ENCODE measurements at regions not wholly inside any gene's neighbourhood (a gene's known extent, or its start where the extent isn't known, plus 50 kb on each side); places are given as distances from the start of the nearest gene placed in this dataset.

DNA sequence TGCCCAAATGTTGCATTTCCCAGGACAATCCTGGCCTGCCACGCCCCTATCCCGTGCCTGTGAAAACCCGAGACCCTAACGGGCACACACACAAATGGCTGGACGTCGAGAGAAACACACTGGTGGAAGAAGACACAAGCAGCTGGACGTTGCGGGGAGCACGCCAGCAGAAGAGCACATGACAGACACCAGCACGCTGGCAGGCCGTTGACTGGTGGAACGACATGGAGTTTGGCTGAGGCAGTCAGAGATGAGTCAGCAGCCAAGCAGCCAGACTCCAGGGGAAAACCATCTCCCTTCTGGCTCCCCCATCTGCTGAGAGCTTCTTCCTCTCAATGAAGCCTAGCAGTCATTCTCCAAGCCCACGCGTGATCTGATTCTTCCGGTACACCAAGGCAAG, 606.7 kb upstream of the LRRC4C start:
- DNase-seq (ENCODE audit: low read depth, low spot score) (no peak), FAIRE-seq (no peak)
- Histone ChIP-seq H3K27me3 (ENCODE audit: control insufficient read depth in 2 of 2, insufficient read depth in 2 of 2, low read length in 2 of 2) (no peaks in the 10 kb centered on the region), H2AFZ (ENCODE audit: low read depth, low read length) (no peak overlapping the region), H4K20me1 (replicated peaks; ENCODE audit: control insufficient read depth, extremely low read depth, insufficient read depth, low read length) (no peaks in the 10 kb centered on the region), H3K9ac (replicated peaks; ENCODE audit: extremely low read depth, insufficient read depth, low read length) (no peak overlapping the region), H3K4me3 (replicated peaks in 1 of 3; ENCODE audit: insufficient read depth in 1 of 3, low read depth in 1 of 3, low read length in 3 of 3) (no peak overlapping the region), H3K79me2 (ENCODE audit: control insufficient read depth, insufficient read depth, low read length) (no peaks in the 10 kb centered on the region), H3K36me3 (ENCODE audit: control insufficient read depth in 2 of 2, extremely low read depth in 1 of 2, insufficient read depth in 2 of 2, low read length in 2 of 2) (no peaks in the 10 kb centered on the region), H3K4me2 (ENCODE audit: insufficient read depth, low read length) (no peak overlapping the region), H3K9me1 (replicated peaks; ENCODE audit: control insufficient read depth, extremely low read depth, insufficient read depth, low read length) (no peaks in the 10 kb centered on the region), H3K4me1 (ENCODE audit: control insufficient read depth, extremely low read depth, insufficient read depth, low read length) (no peaks in the 10 kb centered on the region), H3K9me3 (replicated peaks; ENCODE audit: control insufficient read depth, insufficient read depth, low read length) (no peaks in the 10 kb centered on the region), H3K27ac (ENCODE audit: insufficient read depth, low read depth, low read length) (no peak overlapping the region)
- dilution Hi-C loops (cut with MboI; ENCODE audit: extremely low pct_ligation_motif_present, low sequenced_read_pairs) (no loop called here), intact Hi-C loops (cut with micrococcal nuclease) (no loop called here)
- BruUV-seq (replicated peaks), result no TSS peak
- POLR2A ChIA-PET, result no interaction called here
- CTCF ChIA-PET, result no interaction called here
- TF ChIP-seq MYC (IDR thresholded peaks at IDR 0.05; ENCODE audit: low read depth, low read length) (no peak), POLR2AphosphoS5 (IDR thresholded peaks at IDR 0.05; ENCODE audit: insufficient read depth, low read depth, low read length) (no peak), FOS (IDR thresholded peaks at IDR 0.05; ENCODE audit: borderline replicate concordance, insufficient read depth, low read length) (no peak), EZH2 (IDR thresholded peaks at IDR 0.05; ENCODE audit: borderline replicate concordance, low read depth, low read length, severe bottlenecking) (no peak), GATA2 (IDR thresholded peaks at IDR 0.05; ENCODE audit: insufficient read depth, insufficient read length, low read depth, low read length) (no peak), POLR2A (IDR thresholded peaks at IDR 0.05; ENCODE audit: low read depth, low read length) (no peak), JUN (IDR thresholded peaks at IDR 0.05; ENCODE audit: borderline replicate concordance, insufficient read depth, insufficient read length, low read depth) (no peak)
- TF ChIP-seq, protein P1, sequence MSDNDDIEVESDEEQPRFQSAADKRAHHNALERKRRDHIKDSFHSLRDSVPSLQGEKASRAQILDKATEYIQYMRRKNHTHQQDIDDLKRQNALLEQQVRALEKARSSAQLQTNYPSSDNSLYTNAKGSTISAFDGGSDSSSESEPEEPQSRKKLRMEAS (IDR thresholded peaks at IDR 0.05; ENCODE audit: insufficient read depth, insufficient read length), result no peak
- TF ChIP-seq, protein P2, sequence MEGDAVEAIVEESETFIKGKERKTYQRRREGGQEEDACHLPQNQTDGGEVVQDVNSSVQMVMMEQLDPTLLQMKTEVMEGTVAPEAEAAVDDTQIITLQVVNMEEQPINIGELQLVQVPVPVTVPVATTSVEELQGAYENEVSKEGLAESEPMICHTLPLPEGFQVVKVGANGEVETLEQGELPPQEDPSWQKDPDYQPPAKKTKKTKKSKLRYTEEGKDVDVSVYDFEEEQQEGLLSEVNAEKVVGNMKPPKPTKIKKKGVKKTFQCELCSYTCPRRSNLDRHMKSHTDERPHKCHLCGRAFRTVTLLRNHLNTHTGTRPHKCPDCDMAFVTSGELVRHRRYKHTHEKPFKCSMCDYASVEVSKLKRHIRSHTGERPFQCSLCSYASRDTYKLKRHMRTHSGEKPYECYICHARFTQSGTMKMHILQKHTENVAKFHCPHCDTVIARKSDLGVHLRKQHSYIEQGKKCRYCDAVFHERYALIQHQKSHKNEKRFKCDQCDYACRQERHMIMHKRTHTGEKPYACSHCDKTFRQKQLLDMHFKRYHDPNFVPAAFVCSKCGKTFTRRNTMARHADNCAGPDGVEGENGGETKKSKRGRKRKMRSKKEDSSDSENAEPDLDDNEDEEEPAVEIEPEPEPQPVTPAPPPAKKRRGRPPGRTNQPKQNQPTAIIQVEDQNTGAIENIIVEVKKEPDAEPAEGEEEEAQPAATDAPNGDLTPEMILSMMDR (IDR thresholded peaks at IDR 0.05; ENCODE audit: extremely low read depth in 1 of 2, insufficient read depth in 1 of 2, low read depth in 1 of 2, low read length in 2 of 2), result no peak

Data from endothelial cell of umbilical vein (primary cell).